Testis (tissue), 2 donors: ENCODE measurements at regions not wholly inside any gene's neighbourhood (a gene's known extent, or its start where the extent isn't known, plus 50 kb on each side); places are given as distances from the start of the nearest gene placed in this dataset.

Experiments
- CTCF ChIP-seq, 3 experiments: fragments of 450-650 bp in 2 of 3; fragments of 200-600 bp in 1 of 3; sonication (generic) in 1 of 3; IDR thresholded peaks; one replicate each; pipeline ENCODE4 v1.5.1; 2016 to 2019; ENCODE audit warnings: antibody characterized with exemption in 3 of 3, mild to moderate bottlenecking in 2 of 3, moderate library complexity in 1 of 3
- POLR2A ChIP-seq: fragments of 450-650 bp; IDR thresholded peaks from one replicate; pipeline ENCODE4 v1.6.1; 2017; ENCODE audit warnings: antibody characterized with exemption, mild to moderate bottlenecking, moderate library complexity

- TF ChIP-seq CTCF (IDR thresholded peaks at IDR 0.05) (no peak), POLR2A (no peak)
Measured at GRCh38 chr2:122859260-122859659, 1103.8 kb downstream of the TSN start.
